ENCODE measurements at regions not wholly inside any gene's neighbourhood (a gene's known extent, or its start where the extent isn't known, plus 50 kb on each side); places are given as distances from the start of the nearest gene placed in this dataset.

DNA sequence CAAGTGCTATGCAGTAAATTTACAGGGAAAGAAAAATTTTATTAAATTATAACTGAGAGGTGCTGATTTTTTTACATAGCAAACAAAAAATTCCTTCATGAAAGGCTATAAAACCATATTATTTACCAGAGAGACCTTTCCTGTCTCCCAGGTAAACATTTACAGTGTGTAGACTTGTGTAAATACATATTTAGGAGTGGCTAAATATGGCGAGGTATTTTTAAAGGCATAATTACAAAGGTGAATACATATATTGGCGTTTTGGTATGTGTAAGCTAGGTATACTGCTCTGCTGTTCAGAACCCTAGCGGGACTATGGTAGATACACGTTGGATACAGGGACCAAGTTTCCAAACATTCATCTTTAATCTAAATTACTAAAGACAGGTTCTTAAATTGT lies 170.6 kb upstream of the MEF2C start:
- FAIRE-seq (no peak), DNase-seq (ENCODE audit: low read depth in 1 of 2, low spot score in 2 of 2) (no peak)
- H2BK20ac ChIP-seq (ENCODE audit: low read length): no peak overlapping the region
- no peak overlapping the region for H3K14ac ChIP-seq (ENCODE audit: insufficient read length)
- no peak overlapping the region for H3K27ac ChIP-seq (ENCODE audit: low read depth, low read length)
- H3K4me2 ChIP-seq (ENCODE audit: insufficient read depth in 1 of 2, low read depth in 2 of 2, low read length in 2 of 2): no peak overlapping the region
- H3K23me2 ChIP-seq (ENCODE audit: low read depth, low read length): no peaks in the 10 kb centered on the region
- no peak overlapping the region for H3K4me3 ChIP-seq (ENCODE audit: extremely low read depth in 1 of 4, insufficient read depth in 2 of 4, low read depth in 3 of 4, low read length in 4 of 4)
- H3K4me1 ChIP-seq (replicated peaks in 1 of 4; ENCODE audit: control insufficient read depth in 3 of 4, insufficient read depth in 4 of 4, low read length in 3 of 4): no peaks in the 10 kb centered on the region
- H3K18ac ChIP-seq (ENCODE audit: extremely low read depth, low read length): no peak overlapping the region
- H3K23ac ChIP-seq (ENCODE audit: insufficient read length): no peak overlapping the region
- WGBS, 2 experiments (ENCODE audit: extremely low coverage in 1 of 2, insufficient coverage in 1 of 2, insufficient read length in 1 of 2, insufficient replicate concordance in 2 of 2, low coverage in 1 of 2, low lambda C conversion rate in 2 of 2, missing lambda C conversion rate in 1 of 2): 77% methylated on average over 4 of the region's 4 CpGs; no CpG with 5 or more reads in 1 of the 2 experiments
- no peak overlapping the region for H2BK15ac ChIP-seq (ENCODE audit: low read length)
- no peaks in the 10 kb centered on the region for H4K20me1 ChIP-seq (replicated peaks in 1 of 2; ENCODE audit: control insufficient read depth in 1 of 2, insufficient read depth in 2 of 2, low read length in 2 of 2)
- CTCF ChIA-PET (ENCODE audit: partially characterized antibody): interaction anchor here (1.4 kb wide), 1 partner anchor 39 kb away, joined by 3 read pairs; no protein-coding TSS in a partner anchor
- peaks cover 0 to 1% (median 0%) of the 10 kb centered on the region in 4 experiments; a peak in 1 of 7 replicates for H3K27me3 ChIP-seq (replicated peaks in 1 of 4; ENCODE audit: control insufficient read depth in 3 of 4, extremely low read depth in 1 of 4, insufficient read depth in 3 of 4, low read length in 3 of 4)
- peaks cover 0 to 4% (median 0%) of the 10 kb centered on the region in 4 experiments; a peak in 1 of 8 replicates for H3K36me3 ChIP-seq (ENCODE audit: control insufficient read depth in 2 of 4, insufficient read depth in 4 of 4, low read length in 3 of 4)
- H3K9me3 ChIP-seq (ENCODE audit: insufficient read depth in 2 of 2, low read depth in 1 of 2, low read length in 1 of 2): peaks cover 5 to 9% of the 10 kb centered on the region in 2 experiments; a peak in 1 of 4 replicates
- H3K79me1 ChIP-seq (ENCODE audit: low read depth, low read length): no peaks in the 10 kb centered on the region
- H4K5ac ChIP-seq (ENCODE audit: insufficient read length, low read depth, low read length): no peak overlapping the region
- no peak overlapping the region for H3K4ac ChIP-seq (replicated peaks; ENCODE audit: insufficient read length, low read depth, low read length)
- TF ChIP-seq NRF1 (IDR thresholded peaks at IDR 0.05; ENCODE audit: low read depth, low read length) (no peak), EP300 (IDR thresholded peaks at IDR 0.05; ENCODE audit: borderline replicate concordance in 1 of 2, low read depth in 2 of 2, low read length in 2 of 2) (no peak), ASH2L (IDR thresholded peaks at IDR 0.05; ENCODE audit: low read length) (no peak), CHD2 (IDR thresholded peaks at IDR 0.05; ENCODE audit: low read length) (no peak), TBP (IDR thresholded peaks at IDR 0.05; ENCODE audit: low read depth, low read length) (no peak), SAP30 (IDR thresholded peaks at IDR 0.05; ENCODE audit: insufficient read depth, insufficient replicate concordance, low read length) (no peak), CTBP2 (IDR thresholded peaks at IDR 0.05; ENCODE audit: borderline replicate concordance, insufficient read depth, insufficient read length, low read length) (no peak), KDM5A (IDR thresholded peaks at IDR 0.05; ENCODE audit: low read length) (no peak)
- no peak overlapping the region for H2AFZ ChIP-seq (ENCODE audit: low read length)
- no peak overlapping the region for H2BK120ac ChIP-seq (replicated peaks; ENCODE audit: low read depth, low read length)
- no peak overlapping the region for H2BK5ac ChIP-seq (ENCODE audit: low read depth, low read length)
- no peak overlapping the region for H4K8ac ChIP-seq (ENCODE audit: extremely low read depth, insufficient read depth, low read length)
- H2BK12ac ChIP-seq (ENCODE audit: low read depth, low read length): no peak overlapping the region
- POLR2A ChIA-PET (ENCODE audit: partially characterized antibody): interaction anchor here (0.6 kb wide), 1 partner anchor 170 kb away, joined by 3 read pairs; no protein-coding TSS in a partner anchor
- H2AK5ac ChIP-seq (ENCODE audit: low read depth, low read length): no peak overlapping the region
- H4K91ac ChIP-seq (replicated peaks; ENCODE audit: insufficient read length, low read length): no peak overlapping the region
- no peak overlapping the region for H3K56ac ChIP-seq (replicated peaks; ENCODE audit: insufficient read length, low read depth, low read length)
- H3K9ac ChIP-seq (replicated peaks in 1 of 4; ENCODE audit: extremely low read depth in 1 of 4, low read depth in 3 of 4, low read length in 3 of 4): no peak overlapping the region
- no peaks in the 10 kb centered on the region for H3K79me2 ChIP-seq (ENCODE audit: control insufficient read depth in 1 of 2, insufficient read depth in 2 of 2, low read length in 2 of 2)
